ENCODE measurements at regions not wholly inside any gene's neighbourhood (a gene's known extent, or its start where the extent isn't known, plus 50 kb on each side); places are given as distances from the start of the nearest gene placed in this dataset.
"Not testable (repeated sequence)": the region's sequence is repeated elsewhere in the genome, so short reads cannot be mapped to it uniquely, and the experiment has no call there.

- no peak for DNase-seq (ENCODE audit: low read depth in 3 of 3)
Observed at GRCh38 chr12:59085690-59086089, 165.4 kb upstream of the LRIG3 start.

- DNase-seq (ENCODE audit: low read depth in 3 of 3) = no peak
Observed at GRCh38 chr12:59084511-59085375, 164.4 kb upstream of the LRIG3 start.

GRCh38 chr12:59082952-59083351 lies 162.6 kb upstream of the LRIG3 start:
- DNase-seq (ENCODE audit: low read depth in 3 of 3) = no peak

GRCh38 chr12:59080101-59080500 lies 159.8 kb upstream of the LRIG3 start:
- DNase-seq (ENCODE audit: low read depth in 3 of 3) = no peak

- DNase-seq (ENCODE audit: low read depth in 3 of 3) = no peak
Observed at GRCh38 chr12:59079472-59079871, 159.2 kb upstream of the LRIG3 start.

- no peak for DNase-seq (ENCODE audit: low read depth in 3 of 3)
Observed at GRCh38 chr12:59079002-59079401, 158.7 kb upstream of the LRIG3 start.

GRCh38 chr12:59077575-59078426 lies 157.5 kb upstream of the LRIG3 start:
- DNase-seq (ENCODE audit: low read depth in 3 of 3) = no peak

GRCh38 chr12:59077153-59077552 lies 156.8 kb upstream of the LRIG3 start:
- no peak for DNase-seq (ENCODE audit: low read depth in 3 of 3)

- DNase-seq (ENCODE audit: low read depth in 3 of 3) = no peak
Observed at GRCh38 chr12:59076622-59077021, 156.3 kb upstream of the LRIG3 start.

GRCh38 chr12:59075968-59076490 lies 155.7 kb upstream of the LRIG3 start:
- DNase-seq (ENCODE audit: low read depth in 3 of 3) = no peak

GRCh38 chr12:59075141-59075540 lies 154.8 kb upstream of the LRIG3 start:
- DNase-seq (ENCODE audit: low read depth in 3 of 3) = no peak

- DNase-seq (ENCODE audit: low read depth in 3 of 3) = no peak
Observed at GRCh38 chr12:59070322-59070933, 150.1 kb upstream of the LRIG3 start.

- DNase-seq (ENCODE audit: low read depth in 3 of 3) = no peak
Observed at GRCh38 chr12:59069516-59069915, 149.2 kb upstream of the LRIG3 start.

GRCh38 chr12:59068436-59068835 lies 148.1 kb upstream of the LRIG3 start:
- no peak for DNase-seq (ENCODE audit: low read depth in 3 of 3)

GRCh38 chr12:59067083-59067482 lies 146.8 kb upstream of the LRIG3 start:
- no peak for DNase-seq (ENCODE audit: low read depth in 3 of 3)

- no peak for DNase-seq (ENCODE audit: low read depth in 3 of 3)
Observed at GRCh38 chr12:59066445-59066844, 146.1 kb upstream of the LRIG3 start.

GRCh38 chr12:59059088-59059935 lies 139.0 kb upstream of the LRIG3 start:
- no peak for DNase-seq (ENCODE audit: low read depth in 3 of 3)

- no peak for DNase-seq (ENCODE audit: low read depth in 3 of 3)
Observed at GRCh38 chr12:59056966-59057365, 136.7 kb upstream of the LRIG3 start.

- DNase-seq (ENCODE audit: low read depth in 3 of 3) = no peak
Observed at GRCh38 chr12:59055204-59055860, 135.0 kb upstream of the LRIG3 start.

GRCh38 chr12:59053266-59053899 lies 133.1 kb upstream of the LRIG3 start:
- not testable (repeated sequence) for DNase-seq (ENCODE audit: low read depth in 3 of 3)
